ENCODE measurements at regions not wholly inside any gene's neighbourhood (a gene's known extent, or its start where the extent isn't known, plus 50 kb on each side); places are given as distances from the start of the nearest gene placed in this dataset.
"Not testable (repeated sequence)": the region's sequence is repeated elsewhere in the genome, so short reads cannot be mapped to it uniquely, and the experiment has no call there.

DNA sequence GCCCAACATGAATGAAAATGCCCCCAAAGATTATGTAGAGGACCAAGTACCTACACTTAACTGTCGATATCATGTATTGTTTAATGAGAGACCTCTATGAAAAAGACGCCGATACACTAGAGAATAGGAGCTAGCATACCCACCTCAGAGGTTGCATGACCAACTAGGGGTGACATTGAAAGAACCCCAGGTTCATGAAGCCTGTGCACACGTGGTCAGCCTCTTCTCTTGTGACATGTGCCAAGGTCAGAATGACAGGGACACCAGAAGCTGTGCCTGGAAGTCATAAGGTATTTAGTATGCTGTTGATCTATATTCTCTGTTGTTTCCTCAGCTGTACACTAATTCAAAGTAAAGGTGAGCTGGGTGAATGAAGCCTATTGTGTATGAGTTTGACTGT, 1594.1 kb downstream of the EFNA5 start:
- no peak for DNase-seq

- DNase-seq, result no peak
Observed at GRCh38 chr5:106072208-106072607, 1598.5 kb downstream of the EFNA5 start.

DNA sequence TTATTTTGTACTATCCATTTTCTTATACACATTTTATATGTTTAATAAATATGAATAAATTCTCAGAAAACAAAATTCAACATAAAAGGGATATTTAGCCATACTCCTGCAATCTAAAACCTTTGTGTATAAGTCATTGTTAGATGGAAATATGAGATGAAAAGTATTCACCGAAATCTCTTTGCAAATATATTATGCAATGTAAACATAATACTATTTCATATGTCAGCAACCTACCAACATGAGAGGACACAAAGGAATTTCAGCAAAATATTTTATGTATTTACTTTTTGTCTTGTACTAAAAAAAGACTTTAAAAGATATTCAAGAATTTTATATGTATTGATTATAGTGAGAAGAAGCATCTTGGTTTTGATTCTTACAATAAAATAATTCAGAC, 1623.4 kb downstream of the EFNA5 start:
- no peak for DNase-seq

- DNase-seq, result not testable (repeated sequence)
Observed at GRCh38 chr5:106032069-106032468, 1638.7 kb downstream of the EFNA5 start.

- no peak for DNase-seq
Observed at GRCh38 chr5:106028314-106028713, 1642.4 kb downstream of the EFNA5 start.

GRCh38 chr5:106020894-106021293, 1649.8 kb downstream of the EFNA5 start:
- no peak for DNase-seq

DNA sequence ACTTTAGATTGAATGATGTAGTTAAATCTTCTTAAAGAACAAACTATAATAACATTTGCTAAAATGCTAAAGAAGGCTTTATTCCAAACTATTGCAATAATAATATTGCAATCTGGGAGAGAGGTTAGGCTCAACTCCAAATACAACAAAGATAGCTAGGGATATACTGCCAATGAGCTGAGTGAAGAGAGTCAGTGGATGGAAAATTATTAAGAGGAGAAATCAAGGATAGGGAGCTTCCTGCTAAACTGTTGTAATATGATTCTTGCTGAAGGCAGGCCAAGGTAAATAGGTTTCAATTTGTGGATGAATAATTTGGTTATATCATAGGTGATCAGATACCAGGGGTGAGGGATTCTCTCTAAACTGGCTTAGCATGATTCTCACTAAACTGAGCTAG, 1651.5 kb downstream of the EFNA5 start:
- DNase-seq, result no peak

GRCh38 chr5:106017243-106017857, 1653.4 kb downstream of the EFNA5 start:
- DNase-seq, result no peak

DNA sequence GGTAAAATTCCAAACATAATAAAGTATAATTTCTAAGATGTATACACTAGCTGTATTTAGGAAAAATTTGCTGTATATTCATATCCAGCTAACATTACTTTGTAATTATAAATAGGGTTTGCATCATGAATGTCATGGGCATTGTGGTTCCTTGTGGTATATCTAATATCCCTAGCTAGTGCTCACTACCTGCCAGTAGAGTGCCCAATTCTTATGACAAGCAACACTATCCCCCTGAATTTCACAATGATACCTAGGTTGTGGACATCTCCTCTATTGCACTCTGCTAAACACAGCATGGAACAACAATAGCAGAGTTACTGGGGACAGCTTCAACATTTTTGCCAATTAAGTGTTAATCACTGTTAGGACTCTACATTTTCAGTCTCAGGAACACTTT, 1656.5 kb downstream of the EFNA5 start:
- no peak for DNase-seq

DNA sequence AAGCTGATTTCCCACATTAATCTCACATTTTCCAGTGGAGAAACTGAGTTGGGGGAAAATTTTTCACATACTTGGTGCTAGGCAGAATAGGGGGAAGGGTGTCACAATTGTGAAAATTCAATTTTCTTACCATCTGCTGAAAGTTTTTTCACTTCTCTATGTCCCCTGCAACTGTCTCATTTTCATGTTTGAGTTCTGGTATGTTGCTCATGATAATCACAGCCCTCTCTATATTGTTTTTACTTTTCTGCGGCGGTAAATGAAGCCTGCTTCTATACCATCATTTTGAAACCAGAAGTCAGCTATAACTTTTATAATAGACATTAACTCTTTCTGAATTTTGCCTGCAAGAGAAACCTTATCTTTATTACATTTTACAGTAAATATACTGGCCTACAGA, 1664.5 kb downstream of the EFNA5 start:
- DNase-seq, result no peak

DNA sequence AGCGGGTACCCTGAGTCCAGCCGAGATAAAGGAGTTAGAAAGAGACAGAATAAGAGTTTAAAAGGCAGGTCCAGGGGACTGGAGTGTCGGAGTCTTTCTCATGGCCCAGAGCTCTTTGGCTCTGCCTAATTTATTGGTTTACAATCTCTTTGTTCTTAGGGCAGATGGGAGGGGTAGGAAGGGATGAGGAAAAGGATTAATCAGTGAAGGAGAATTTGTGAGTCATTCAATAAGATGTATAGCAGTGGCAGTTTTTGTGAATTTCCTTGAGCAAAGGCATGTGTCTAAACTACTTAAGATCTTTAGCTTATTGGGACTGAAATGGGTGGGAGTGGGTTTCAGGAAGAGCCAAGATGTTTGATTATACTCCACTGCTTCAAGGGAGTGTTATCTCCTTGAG, 1671.7 kb downstream of the EFNA5 start:
- DNase-seq, result not testable (repeated sequence)

GRCh38 chr5:105993027-105993426, 1677.7 kb downstream of the EFNA5 start:
- no peak for DNase-seq

GRCh38 chr5:105982526-105982925, 1688.2 kb downstream of the EFNA5 start:
- DNase-seq, result no peak

- DNase-seq, result no peak
Observed at GRCh38 chr5:105978011-105978410, 1692.7 kb downstream of the EFNA5 start.

DNA sequence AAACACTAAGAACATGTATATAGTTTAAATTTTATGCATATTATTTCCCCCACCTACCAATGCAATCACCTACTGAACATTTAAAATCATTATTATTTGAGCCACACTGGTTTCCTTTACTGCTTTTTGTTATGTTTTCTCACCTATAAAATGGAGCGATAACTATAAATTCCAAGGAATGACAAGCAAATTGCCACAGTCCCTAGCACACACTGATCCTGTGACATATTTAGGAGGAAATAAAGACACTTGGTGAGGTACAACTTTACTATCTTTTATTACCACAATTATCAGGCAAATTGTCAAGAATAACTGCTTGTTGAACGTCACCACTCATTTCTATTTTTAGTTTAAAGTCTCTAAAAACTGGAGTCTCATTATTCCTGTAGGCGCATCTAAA, 1693.6 kb downstream of the EFNA5 start:
- DNase-seq, result no peak

DNA sequence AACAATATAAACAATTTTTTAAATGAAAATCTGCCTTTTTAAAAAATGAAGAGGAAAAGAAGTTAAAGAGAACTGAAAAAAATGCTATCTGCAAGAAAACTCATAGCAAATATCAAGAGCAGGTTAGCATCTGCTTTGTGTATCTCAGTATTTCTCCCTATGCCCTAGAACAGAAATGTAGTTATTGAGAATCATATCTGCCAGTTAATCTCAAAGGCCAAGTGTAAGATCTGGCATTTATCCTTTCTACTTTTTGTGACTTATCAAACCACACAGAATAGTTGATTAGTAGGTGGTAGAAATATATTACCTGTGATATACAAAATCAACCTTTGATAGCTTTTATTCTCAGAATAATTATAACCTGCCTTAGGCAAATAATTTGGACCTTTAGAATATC, 1699.8 kb downstream of the EFNA5 start:
- no peak for DNase-seq

- no peak for DNase-seq
Observed at GRCh38 chr5:105968981-105969380, 1701.8 kb downstream of the EFNA5 start.

DNA sequence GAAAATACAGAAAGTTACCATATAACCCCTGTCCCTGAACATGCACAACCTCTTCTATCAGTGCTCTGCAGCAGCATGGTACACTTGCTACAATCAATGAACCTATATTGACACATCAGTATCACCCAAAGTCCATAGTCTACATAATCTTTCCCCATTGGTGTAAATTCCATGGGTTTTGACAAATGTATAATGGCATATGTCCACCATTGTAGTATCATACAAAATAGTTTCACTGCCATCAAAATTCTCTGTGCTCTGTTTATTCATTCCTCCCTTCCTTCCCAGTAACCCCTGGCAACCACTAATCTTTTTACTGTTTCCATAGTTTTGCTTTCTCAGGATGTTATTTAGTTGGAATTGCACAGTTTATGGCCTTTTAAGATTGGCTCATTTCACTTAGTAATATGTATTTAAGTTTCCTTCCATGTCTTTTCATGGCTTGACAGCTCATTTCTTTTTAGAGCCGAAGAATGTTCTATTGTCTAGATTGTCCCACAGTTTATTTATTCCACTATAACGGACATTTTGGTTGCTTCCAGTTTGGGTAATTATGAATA, 1707.0 kb downstream of the EFNA5 start:
- no peak for DNase-seq

GRCh38 chr5:105961572-105961971, 1709.2 kb downstream of the EFNA5 start:
- no peak for DNase-seq

GRCh38 chr5:105956456-105957196, 1714.1 kb downstream of the EFNA5 start:
- DNase-seq, result no peak

DNA sequence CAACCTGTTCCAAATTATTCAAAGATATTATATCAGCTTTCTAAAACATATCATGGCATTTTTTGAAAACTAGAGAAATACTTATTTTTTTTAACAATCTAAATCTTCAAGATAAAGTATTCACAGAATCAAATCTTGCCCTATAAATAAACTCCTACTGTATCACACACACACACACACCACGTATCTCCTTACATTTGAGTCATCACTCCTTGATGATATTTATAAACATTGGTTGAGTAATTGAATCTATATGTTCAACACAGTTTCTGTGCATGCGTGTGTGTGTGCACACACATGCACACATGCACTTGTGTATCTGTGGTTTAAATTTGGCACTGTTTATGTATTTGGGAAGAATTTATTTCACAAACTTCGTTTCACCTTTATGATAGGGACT, 1716.4 kb downstream of the EFNA5 start:
- no peak for DNase-seq

DNA sequence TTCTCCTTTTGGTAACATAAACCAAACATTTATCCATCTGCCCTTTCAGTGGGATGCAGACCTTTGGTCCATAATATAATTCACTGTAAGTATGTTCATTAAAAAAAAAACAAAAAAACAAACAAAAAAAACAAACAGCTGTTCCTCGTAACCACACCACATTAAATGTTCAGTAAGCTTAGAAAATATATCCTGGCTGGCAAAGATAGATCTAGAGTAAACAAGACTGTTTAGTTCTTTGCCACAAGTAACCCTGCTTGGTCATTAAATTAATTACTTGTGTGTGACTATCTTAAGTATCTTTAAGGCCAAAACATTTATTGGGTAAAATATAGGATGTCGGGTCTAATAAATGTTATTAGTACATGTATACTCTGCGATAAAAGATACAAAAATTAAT, 1717.1 kb downstream of the EFNA5 start:
- no peak for DNase-seq

GRCh38 chr5:105952875-105953274, 1717.9 kb downstream of the EFNA5 start:
- DNase-seq, result peak in 3 of 58 donors; percentile 0 to 9 (median 2)

All from anterior cingulate cortex (tissue), 58 donors.